GM19043 (cell line): ENCODE measurements at regions not wholly inside any gene's neighbourhood (a gene's known extent, or its start where the extent isn't known, plus 50 kb on each side); places are given as distances from the start of the nearest gene placed in this dataset.
"Not testable (repeated sequence)": the region's sequence is repeated elsewhere in the genome, so short reads cannot be mapped to it uniquely, and the experiment has no call there.

ENCODE experiments used
- ATAC-seq: cut with Tn5 transposase; IDR thresholded peaks from one replicate; pipeline ENCODE4 v1.9.1; 2021; ENCODE audit warnings: low read depth; ENCODE audit not compliant: unreplicated experiment

DNA sequence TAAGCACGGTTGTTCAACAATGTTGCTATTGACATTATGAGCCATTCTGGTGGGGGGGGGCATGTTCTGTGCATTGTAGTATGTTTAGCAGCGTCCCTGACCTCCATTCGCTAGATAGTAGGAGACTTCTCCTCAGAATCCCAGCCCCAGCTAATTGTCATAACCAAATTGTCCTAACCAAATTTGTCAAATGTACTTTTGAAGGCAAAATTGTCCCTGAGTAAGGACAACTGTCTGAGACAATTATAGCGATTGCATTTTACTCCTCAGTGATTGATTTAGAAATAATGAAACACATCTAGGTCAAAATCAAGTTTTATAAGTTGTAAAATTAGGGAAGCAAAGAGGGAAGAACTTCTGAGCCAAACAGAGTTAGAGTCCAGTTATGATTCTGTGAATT is 541.8 kb upstream of the CHORDC1 start:
- ATAC-seq, result no peak

DNA sequence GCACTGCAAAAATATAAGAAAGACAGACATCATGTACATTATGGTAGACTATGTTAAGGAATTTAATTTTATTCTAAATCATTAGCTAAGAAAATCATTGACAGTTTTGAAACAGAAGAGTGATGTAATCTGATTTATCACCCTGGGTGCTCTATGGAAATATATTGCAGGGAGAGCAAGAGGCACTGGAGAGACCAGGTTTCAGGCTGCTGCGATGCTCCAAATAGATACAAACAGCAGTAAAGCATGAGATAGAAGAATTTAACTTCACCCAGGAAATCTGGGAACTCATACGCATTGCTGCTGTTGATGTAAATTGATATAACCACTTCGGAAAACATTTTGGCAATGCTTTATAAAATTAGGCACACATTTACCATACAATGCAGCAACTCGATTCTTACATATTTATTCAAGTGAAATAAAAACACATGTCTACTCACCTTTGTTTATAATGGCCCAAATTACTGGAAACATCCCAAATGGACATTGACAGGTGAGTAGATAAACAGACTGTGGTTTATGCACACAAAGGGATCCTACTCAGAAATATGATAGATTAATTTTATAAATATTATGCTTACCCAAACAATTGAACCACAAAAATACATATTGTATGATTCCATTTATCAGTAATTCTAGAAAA is 535.1 kb upstream of the CHORDC1 start:
- no peak for ATAC-seq

DNA sequence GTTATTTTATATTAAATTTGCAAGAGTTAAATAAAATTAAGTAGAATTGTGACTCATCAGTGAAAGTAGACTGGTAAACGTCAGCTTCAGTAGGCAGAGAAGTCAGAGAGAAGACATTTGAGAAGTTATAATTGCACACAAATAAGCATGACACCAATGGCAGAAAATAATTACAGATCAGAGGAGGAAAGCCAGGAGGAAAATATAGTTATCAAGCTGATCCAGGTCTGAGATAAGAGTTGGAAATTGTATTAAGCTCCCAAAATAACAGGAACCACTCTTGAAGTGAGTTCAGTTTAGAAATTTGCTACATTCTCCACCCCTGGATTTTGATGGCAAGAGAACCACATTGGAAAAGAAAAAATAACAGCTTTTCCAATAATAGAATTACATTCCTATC is 533.8 kb upstream of the CHORDC1 start:
- no peak for ATAC-seq

DNA sequence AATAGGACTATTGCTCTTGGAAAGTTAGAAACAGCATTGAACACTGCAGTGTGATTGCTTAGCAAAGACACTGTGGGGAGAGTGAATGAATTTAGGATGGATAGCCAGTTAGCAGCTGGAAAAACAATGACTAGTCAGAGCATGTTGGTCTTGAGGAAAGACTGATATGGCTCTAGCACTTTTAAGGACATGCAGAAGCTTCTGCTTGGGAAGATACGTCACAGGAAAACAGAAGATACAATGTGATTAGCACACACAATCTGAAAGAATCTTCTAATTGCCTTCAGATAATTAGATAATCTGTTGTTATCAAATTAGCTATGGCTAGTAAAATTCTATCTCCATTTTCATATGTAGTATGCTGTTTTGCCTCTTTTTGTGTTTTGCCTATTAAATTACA is 530.7 kb upstream of the CHORDC1 start:
- no peak for ATAC-seq

DNA sequence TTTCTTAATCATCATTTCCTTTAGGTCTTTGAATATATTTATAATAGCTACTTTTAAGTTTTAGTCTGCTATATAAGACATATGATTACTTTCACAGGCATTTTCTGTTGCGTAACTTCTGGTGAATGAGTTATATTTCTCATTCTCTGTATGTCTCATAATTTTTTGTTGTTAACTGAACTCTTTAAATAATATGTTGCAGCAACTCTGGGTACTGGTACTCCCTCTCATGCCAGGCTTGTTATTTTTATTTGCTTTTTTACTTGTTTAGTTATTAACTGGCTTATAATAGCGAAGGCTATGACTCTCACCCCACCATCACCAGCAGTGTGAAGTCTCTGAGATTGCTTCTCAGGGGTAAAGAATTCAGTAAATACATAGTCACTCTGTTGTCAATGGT is 524.2 kb upstream of the CHORDC1 start:
- no peak for ATAC-seq

DNA sequence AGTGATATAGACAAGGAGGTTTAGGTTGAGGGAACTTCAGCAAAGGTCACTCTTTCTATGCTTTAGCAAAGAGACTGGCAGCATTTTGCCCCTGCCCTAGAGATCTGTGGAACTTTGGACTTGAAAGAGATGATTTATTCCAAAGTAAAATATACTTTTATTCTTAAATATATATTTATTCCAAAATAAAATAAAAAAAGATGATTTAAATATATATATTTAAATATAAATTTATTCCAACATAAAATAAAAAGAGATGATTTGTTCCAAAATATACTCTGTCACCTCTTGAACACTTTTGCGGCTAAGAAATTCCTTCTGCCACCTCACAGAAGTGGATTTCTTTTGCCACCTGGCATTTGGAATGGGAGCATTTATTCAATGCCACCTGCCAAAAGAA is 521.3 kb upstream of the CHORDC1 start:
- no peak for ATAC-seq

DNA sequence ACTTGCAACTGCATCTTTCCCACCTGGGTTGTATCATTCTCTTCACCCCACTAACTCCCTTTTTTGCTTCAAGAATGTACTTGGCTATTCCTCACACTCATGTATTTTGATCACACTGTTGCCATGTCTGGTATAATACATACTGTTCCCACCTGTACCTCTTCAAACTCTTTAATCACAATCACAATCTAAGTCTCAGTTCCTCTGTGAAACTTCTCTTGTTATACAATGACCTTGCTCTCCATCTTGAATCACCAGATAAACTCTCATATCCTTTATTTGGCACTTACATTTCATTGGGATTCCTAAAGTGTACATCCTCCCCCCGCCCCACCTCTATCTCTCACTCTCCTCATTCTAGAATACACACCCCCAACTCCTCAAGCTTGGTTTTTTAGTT is 516.0 kb upstream of the CHORDC1 start:
- no peak for ATAC-seq

DNA sequence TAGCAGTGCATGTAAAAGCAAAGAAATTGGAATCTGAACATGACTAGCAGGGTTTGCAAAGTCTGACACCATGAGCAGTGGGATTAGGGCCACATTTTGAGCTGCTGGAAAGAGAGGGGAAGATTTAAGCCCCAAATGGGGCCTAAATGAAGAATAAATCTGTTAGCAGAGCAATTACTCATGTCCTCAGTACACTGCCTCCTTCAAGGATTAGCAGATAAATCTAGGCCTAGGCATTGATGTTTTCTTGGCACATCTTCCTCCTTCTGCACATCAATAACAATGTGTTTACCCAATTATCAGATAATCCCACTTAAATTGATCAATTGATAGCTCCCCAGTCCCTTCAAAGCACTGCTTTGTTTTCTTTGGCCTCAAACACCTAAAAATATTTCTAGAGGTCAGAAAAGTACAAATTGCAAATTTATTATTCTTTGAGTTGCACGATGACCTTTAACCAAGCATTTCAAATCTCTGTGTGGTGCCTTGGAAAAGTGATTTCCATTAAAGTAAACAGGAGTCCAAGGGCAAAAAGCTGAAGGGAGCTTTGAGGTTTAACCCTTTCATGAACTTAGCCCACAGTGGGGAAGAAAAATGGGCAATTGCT is 514.7 kb upstream of the CHORDC1 start:
- ATAC-seq, result no peak

DNA sequence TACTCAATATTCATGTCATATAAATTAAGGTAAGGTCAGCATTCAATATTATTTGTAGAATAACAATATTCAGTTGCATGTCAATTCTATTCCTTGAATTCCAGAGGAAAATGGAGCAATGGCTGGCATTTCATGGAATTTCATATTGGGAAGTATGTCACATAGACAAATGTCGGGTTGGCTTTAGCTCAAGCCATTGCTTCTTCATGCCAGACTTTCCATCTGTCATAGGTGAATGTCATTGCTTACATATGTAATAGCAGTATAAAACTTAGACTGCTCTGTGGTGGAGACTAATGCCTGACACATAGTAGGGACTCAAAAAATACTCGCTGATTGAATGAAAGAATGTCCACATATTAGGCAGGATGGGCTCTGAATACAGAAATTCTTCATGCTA is 509.6 kb upstream of the CHORDC1 start:
- ATAC-seq, result no peak

DNA sequence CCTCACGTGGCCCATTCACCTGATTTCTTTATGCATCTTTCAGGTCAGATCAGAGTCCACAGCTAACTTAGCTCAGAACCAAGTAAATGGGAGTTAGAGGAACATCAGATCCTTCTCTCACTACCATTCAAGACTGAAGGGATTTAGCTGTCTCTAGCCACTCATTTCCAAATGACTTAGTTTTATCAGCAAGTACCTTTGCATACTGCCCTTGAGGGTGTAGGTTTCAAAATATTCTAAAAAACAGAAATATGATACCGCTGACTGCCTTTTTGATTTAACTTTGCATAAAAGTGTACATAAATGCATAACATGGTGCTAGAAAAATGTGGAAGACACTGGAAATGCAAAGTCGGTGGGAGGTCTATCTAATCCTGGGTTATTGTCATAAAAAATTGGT is 500.6 kb upstream of the CHORDC1 start:
- no peak for ATAC-seq

DNA sequence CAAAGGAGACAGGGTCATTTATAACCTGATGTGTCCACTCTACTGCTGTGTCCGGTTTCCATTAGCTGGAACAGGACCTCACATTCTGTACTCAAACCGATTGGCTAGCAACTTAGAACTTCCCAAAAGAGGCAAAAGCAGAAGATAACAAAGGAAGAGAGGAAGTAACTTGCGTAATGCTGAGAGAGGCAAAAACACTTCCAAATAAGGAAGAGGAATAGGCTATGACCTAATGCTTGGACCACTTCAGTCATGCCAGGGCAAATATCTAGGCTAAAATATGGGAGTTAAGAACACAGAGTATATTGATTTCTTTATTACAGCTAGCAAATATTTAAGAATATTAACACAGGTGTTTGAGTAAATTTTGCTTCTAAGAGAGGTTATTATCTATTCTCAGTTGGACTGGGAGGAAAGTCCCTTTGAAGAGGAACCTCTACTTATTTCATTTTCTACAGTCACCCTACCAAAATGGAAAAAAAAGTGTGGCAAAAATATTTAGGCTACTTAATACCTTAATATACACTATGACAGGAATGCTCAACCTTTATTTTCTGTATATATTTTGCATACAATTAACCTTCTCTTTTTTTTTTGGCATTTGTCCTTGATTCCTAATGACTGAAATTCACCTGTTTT is 499.8 kb upstream of the CHORDC1 start:
- no peak for ATAC-seq

DNA sequence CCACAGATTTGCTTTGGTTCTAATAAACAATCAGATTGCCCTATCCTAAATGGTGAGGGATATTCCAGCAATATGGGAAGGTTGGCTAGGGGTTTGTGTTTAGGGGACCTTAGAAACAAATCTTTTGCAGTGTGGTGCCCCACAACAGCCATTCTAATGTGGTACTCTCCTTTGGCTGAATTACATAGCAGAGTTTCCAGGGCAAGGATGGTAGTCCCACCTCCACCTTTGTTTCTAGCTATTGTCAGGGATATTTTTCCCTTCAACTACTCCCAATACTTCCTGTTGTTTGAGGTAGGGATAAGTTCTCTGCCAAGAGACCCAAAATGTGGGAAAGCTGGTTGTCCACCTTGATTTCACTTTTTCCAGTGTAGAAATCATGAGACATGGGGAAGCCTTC is 494.7 kb upstream of the CHORDC1 start:
- ATAC-seq, result no peak

DNA sequence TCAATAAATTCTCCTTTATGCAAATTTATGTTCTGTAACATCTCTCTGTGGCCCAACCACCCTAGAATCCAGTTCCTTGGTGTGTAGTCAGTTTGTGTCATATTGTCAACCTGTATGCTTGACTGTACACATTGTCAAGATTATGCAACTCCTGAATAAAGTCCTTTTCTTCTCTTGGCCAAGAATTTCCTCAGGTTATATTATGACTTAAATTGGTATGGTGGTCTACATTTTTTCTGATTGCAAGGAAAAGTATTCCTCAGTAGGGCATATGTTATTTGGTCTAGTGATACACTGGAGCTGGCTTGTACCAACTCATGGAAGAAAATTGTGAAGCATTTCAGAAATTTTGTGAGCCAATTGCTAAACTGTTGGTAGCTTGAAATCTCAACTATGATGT is 482.8 kb upstream of the CHORDC1 start:
- ATAC-seq, result no peak

DNA sequence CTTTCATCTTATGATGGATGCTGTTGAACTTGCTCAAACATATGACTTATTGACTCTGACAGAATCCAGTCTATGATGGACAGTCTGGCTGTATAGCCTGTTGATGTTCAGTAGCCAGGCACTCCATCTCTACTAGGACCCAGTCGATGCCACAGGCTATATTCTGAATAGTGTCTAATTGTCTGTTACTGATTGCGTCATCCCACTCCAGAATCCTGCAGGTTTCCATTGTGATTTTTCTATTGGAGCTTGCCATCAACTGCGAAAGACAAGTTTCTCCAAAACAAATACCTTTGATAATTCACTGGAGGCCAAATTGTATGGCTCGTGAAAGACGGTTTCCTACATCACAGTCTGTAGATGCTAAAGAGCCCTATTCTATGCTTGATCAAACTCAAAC is 481.7 kb upstream of the CHORDC1 start:
- no peak for ATAC-seq

DNA sequence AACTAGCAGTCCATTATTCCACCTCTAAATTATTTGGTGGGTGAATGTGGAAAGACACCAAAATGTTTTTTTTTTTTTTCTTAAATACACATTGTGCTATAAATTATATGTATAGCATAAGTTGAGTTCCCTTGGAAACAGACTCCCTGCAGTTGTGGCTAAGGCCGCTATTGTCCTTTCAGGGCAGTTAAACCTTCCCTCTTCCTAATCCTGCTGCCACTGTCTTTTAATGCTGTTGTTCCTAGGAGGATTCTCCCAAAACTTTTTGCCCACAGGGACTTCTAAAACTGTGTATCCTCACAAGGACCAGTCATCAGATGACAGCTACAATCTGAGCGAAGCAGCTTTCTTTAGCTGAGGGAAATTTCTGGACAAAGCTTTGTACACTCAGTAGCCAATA is 478.9 kb upstream of the CHORDC1 start:
- no peak for ATAC-seq

DNA sequence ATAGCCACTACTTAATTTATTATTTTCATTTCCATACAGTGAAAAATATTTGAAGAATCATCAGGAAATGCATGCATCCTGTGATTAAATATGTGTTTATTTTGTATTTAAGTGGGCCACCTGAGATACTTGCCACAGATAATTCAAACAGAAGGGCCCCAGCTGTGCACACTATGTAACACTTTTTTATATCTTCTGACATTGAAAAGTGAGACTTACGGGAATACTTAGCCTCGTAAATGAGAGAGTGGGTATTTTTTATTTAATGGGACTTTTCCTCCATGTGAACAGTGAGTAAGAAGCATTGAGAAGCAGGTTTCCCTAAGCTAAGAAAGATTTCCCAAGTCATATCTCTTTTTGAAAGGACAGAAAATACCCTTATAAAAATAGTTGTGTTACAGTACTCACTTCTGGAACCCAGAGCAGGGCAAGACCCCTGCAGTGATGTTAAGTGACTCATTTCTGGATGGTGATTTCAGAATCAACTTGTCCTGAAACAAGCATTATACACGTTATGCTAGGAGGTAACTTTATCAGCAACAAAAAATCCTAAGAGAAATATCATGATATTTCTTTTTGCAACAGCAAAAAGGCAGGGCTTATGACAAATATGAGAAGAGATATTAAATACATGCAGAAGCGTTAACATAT is 478.1 kb upstream of the CHORDC1 start:
- ATAC-seq, result no peak

DNA sequence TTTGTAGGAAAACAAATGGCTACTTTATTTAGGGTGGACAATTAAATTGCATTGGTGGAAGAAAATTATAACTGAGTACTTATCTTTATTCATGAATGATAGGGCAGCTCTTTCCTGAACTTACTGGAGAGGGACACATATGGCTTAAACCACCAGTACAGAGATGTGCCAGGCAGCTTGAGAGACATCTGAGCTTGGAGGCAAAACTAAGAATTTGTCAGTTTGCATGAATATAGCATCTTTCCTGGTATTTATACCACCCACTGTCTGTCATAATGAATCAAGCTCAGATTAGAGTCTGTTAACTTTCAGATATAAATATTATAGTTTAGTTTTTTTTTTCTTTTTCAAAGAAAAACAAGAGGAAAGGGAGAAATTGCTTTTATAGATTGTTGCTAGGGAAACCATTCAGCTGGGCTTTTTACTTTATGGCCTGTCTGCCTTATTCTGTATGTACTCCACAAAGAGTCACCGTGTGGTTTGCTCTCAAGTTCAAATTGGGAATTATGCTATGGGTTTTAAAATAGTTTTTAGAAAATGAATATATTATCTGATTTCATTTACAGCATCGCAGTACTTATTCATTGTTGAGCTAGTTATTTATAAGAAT is 477.0 kb upstream of the CHORDC1 start:
- ATAC-seq, result no peak

DNA sequence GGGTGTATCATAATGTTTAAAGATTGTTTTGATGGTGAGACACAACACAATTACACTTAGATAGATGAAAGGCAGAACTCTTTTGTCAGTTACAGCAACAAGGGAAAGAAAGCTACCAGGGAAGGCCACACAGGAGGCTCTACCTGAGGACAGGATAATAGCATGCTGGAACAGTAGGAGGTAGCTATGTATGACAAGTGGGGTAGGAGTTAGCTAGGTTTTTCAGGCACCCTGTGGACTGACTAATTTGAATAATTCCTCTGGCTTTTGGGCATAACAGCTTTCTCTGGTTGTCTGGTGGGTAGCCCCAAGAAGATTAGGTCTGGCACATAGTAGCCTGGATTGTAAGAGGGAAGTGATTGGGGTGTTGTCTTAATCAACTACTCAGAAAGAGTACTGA is 475.4 kb upstream of the CHORDC1 start:
- ATAC-seq, result no peak

DNA sequence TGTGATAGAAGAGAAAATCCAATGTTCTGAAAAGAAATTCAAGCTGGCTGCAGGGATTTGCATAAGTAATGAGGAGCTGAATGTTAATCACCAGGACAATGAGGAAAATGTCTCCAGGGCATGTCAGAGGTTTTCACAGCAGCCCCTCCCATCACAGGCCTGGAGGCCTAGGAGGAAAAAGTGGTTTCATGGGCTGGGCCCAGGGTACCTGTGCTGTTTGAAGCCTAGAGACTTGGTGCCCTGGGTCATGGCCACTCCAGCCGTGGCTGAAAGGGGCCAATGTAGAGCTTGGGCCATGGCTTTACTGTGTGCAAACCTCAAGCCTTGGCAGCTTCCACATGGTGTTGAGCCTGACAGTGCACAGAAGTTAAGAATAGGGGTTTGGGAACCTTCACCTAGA is 452.6 kb upstream of the CHORDC1 start:
- not testable (repeated sequence) for ATAC-seq

DNA sequence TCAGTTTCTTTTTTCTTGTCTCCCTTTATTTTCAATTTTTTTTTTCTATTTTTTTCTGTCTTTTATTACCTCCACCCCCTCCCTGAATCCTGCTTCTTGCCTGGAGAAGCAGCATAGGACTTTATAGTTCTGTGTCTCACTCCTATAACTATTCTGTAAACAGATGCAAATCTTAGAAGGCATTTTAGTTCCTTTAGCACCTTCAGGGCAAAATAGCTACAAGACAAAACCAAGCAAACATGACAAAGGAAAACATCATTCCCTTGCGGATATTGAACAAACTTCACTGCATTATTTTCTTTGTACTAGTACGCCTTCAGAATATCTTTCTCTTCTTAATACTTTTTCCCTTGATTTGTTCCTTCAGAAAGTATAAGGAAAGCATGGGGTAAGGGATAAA is 446.2 kb upstream of the CHORDC1 start:
- ATAC-seq, result no peak

DNA sequence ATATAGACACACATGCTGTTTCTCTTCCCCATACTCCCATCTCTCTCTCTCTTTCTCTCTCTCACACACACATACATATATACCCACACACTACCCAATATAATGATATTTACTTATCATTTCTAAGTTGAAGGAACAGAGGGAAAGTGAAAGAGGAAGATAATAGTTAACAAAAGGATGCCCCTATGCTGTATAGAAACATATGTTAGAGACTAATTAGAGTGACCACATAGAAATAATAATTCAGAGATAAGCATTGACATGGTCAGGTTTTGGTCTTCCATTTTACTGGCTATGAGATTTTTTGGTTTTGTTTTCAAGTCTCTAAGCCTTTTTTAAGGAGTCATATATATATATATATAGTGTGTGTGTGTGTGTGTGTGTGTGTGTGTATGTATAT is 445.7 kb upstream of the CHORDC1 start:
- ATAC-seq, result no peak
